ENCODE measurements at regions not wholly inside any gene's neighbourhood (a gene's known extent, or its start where the extent isn't known, plus 50 kb on each side); places are given as distances from the start of the nearest gene placed in this dataset.

GRCh38 chr20:8078528-8078914 is 53.5 kb upstream of the PLCB1 start:
- WGBS (ENCODE audit: low lambda C conversion rate): 13% methylated on average over 4 of the region's 4 CpGs
- in situ Hi-C loops (cut with HindIII; ENCODE audit: extremely low pct_ligation_motif_present, low pct_unique_long_range_greater_than_20kb): no loop called here
- ATAC-seq (no peak), FAIRE-seq (no peak), DNase-seq (ENCODE audit: low spot score) (no peak)
- Histone ChIP-seq H3K4me2 (ENCODE audit: low read depth, low read length) (no peak overlapping the region), H3K27me3 (ENCODE audit: control insufficient read depth in 1 of 2, insufficient read depth in 2 of 2, low read length in 2 of 2) (no peaks in the 10 kb centered on the region), H3K36me3 (replicated peaks in 1 of 2; ENCODE audit: control insufficient read depth in 1 of 2, insufficient read depth in 2 of 2, low read length in 2 of 2) (no peaks in the 10 kb centered on the region), H3K9me3 (ENCODE audit: low read length) (no peaks in the 10 kb centered on the region), H2AFZ (ENCODE audit: low read length) (no peak overlapping the region), H3K4me1 (ENCODE audit: insufficient read depth, low read length) (peaks cover 1% of the 10 kb centered on the region; the same call in 1 of the 2 replicates), H3K9ac (ENCODE audit: insufficient read depth, low read depth, low read length) (no peak overlapping the region), H3K4me3 (replicated peaks in 1 of 3; ENCODE audit: insufficient read depth in 1 of 3, low read depth in 2 of 3, low read length in 3 of 3) (no peak overlapping the region), H4K20me1 (ENCODE audit: insufficient read depth, low read length) (no peaks in the 10 kb centered on the region), H3K27ac (ENCODE audit: extremely low read length, insufficient read depth, low read length) (no peak overlapping the region), H3K79me2 (ENCODE audit: insufficient read depth, low read length) (no peaks in the 10 kb centered on the region)
- BruUV-seq (replicated peaks): no TSS peak
- intact Hi-C loops (cut with micrococcal nuclease; ENCODE audit: unreplicated experiment): no loop called here
- CTCF ChIA-PET (ENCODE audit: low intra/inter-chr PET ratio, low total read pairs): no interaction called here
- POLR2A ChIA-PET: no interaction called here
- no peak for TF ChIP-seq RFXAP (CRISPR knock-in tag; IDR thresholded peaks at IDR 0.05; ENCODE audit: borderline replicate concordance)
- no peak for TF ChIP-seq TSC22D2 (CRISPR knock-in tag; IDR thresholded peaks at IDR 0.05; ENCODE audit: borderline replicate concordance)
- TF ChIP-seq ZNF577 (CRISPR knock-in tag; IDR thresholded peaks at IDR 0.05; ENCODE audit: borderline replicate concordance, low read depth): no peak
- TF ChIP-seq MLX (CRISPR knock-in tag; IDR thresholded peaks at IDR 0.05): no peak
- no peak for TF ChIP-seq MYNN (CRISPR knock-in tag; IDR thresholded peaks at IDR 0.05; ENCODE audit: low read depth)
- peak; percentile 83 for TF ChIP-seq ATF7 (IDR thresholded peaks at IDR 0.05)
- no peak for TF ChIP-seq ATF7 (CRISPR knock-in tag; IDR thresholded peaks at IDR 0.05)
- TF ChIP-seq PBX3 (CRISPR knock-in tag; IDR thresholded peaks at IDR 0.05; ENCODE audit: borderline replicate concordance): no peak
- TF ChIP-seq NFIC (IDR thresholded peaks at IDR 0.05; ENCODE audit: low read length): no peak
- no peak for TF ChIP-seq ZNF318 (CRISPR knock-in tag; IDR thresholded peaks at IDR 0.05)
- TF ChIP-seq ZNF205 (CRISPR knock-in tag; IDR thresholded peaks at IDR 0.05): no peak
- TF ChIP-seq KDM2A (CRISPR knock-in tag; IDR thresholded peaks at IDR 0.05; ENCODE audit: borderline replicate concordance, low read depth): no peak
- no peak for TF ChIP-seq SIN3A (IDR thresholded peaks at IDR 0.05; ENCODE audit: borderline replicate concordance, low read depth, low read length)
- TF ChIP-seq MNT (IDR thresholded peaks at IDR 0.05): no peak
- TF ChIP-seq NR2F1 (CRISPR knock-in tag; IDR thresholded peaks at IDR 0.05): no peak
